ENCODE measurements at regions not wholly inside any gene's neighbourhood (a gene's known extent, or its start where the extent isn't known, plus 50 kb on each side); places are given as distances from the start of the nearest gene placed in this dataset.

DNA sequence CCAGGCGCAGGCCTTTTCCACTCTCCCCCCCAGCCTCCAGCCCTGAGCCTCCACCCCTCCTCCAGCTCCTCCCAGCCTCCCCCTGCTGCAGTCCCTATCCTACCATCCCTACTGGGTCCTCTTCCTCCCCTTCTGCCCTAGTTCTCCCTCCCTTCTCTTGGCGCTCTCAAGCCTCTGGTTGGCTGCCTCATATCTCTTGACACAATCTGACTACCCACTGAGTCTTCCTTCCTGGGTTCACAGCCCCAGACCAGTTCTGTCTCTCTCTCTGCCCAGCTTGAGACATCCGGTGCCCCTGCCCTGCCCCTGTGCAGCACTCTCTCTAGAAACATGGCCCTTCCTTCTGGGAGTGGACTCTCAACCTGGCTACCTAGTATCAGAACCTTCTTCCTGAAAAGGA, 76.2 kb downstream of the TSPAN17 start:
- Mint-ChIP-seq H3K36me3 (ENCODE audit: insufficient read depth, unreplicated experiment) (no peaks in the 10 kb centered on the region), H3K4me1 (ENCODE audit: insufficient read depth, unreplicated experiment) (no peaks in the 10 kb centered on the region), H3K27me3 (ENCODE audit: insufficient read depth, unreplicated experiment) (peaks cover 82% of the 10 kb centered on the region), H3K27ac (ENCODE audit: low read depth, unreplicated experiment) (no peak overlapping the region), H3K9me3 (ENCODE audit: unreplicated experiment) (no peaks in the 10 kb centered on the region), H3K4me3 (ENCODE audit: unreplicated experiment) (no peak overlapping the region)
- no TSS peak for BruUV-seq (replicated peaks)
- no peak for TF ChIP-seq CTCF (IDR thresholded peaks at IDR 0.05; ENCODE audit: unreplicated experiment)
- no peak for DNase-seq (ENCODE audit: unreplicated experiment)
- ChIA-PET POLR2A (no interaction called here), CTCF (interaction anchor here (0.5 to 1.2 kb wide), 2 partner anchors 62 to 443 kb away, joined by 3 read pairs; no protein-coding TSS in a partner anchor)
- intact Hi-C loops (cut with micrococcal nuclease) = no loop called here

- no peaks in the 10 kb centered on the region for H3K36me3 Mint-ChIP-seq (ENCODE audit: insufficient read depth, unreplicated experiment)
- H3K27me3 Mint-ChIP-seq (ENCODE audit: insufficient read depth, unreplicated experiment) = peaks cover 82% of the 10 kb centered on the region
- DNase-seq (ENCODE audit: unreplicated experiment) = no peak
- no peak overlapping the region for H3K27ac Mint-ChIP-seq (ENCODE audit: low read depth, unreplicated experiment)
- intact Hi-C loops (cut with micrococcal nuclease) = no loop called here
- no TSS peak for BruUV-seq (replicated peaks)
- CTCF ChIA-PET = interaction anchor here (0.5 to 1.2 kb wide), 4 partner anchors 13 to 271 kb away, joined by 3 to 5 read pairs (median 3); no protein-coding TSS in a partner anchor
- POLR2A ChIA-PET = no interaction called here
- H3K9me3 Mint-ChIP-seq (ENCODE audit: unreplicated experiment) = no peaks in the 10 kb centered on the region
- no peaks in the 10 kb centered on the region for H3K4me1 Mint-ChIP-seq (ENCODE audit: insufficient read depth, unreplicated experiment)
- no peak for TF ChIP-seq CTCF (IDR thresholded peaks at IDR 0.05; ENCODE audit: unreplicated experiment)
- no peak overlapping the region for H3K4me3 Mint-ChIP-seq (ENCODE audit: unreplicated experiment)
These were observed 77.2 kb downstream of the TSPAN17 start for GRCh38 chr5:176724472-176724871.

- Mint-ChIP-seq H3K4me3 (ENCODE audit: unreplicated experiment) (no peak overlapping the region), H3K4me1 (ENCODE audit: insufficient read depth, unreplicated experiment) (no peaks in the 10 kb centered on the region), H3K36me3 (ENCODE audit: insufficient read depth, unreplicated experiment) (no peaks in the 10 kb centered on the region), H3K27ac (ENCODE audit: low read depth, unreplicated experiment) (no peak overlapping the region), H3K27me3 (ENCODE audit: insufficient read depth, unreplicated experiment) (peaks cover 92% of the 10 kb centered on the region), H3K9me3 (ENCODE audit: unreplicated experiment) (no peaks in the 10 kb centered on the region)
- POLR2A ChIA-PET = no interaction called here
- intact Hi-C loops (cut with micrococcal nuclease) = no loop called here
- no TSS peak for BruUV-seq (replicated peaks)
- CTCF ChIA-PET = interaction anchor here (0.6 to 1.2 kb wide), 3 partner anchors 12 to 65 kb away, joined by 3 to 5 read pairs (median 3); no protein-coding TSS in a partner anchor
- no peak for TF ChIP-seq CTCF (IDR thresholded peaks at IDR 0.05; ENCODE audit: unreplicated experiment)
- no peak for DNase-seq (ENCODE audit: unreplicated experiment)
These were observed 78.4 kb downstream of the TSPAN17 start for GRCh38 chr5:176725521-176726280.

- H3K36me3 Mint-ChIP-seq (ENCODE audit: insufficient read depth, unreplicated experiment) = no peaks in the 10 kb centered on the region
- no peak overlapping the region for H3K27ac Mint-ChIP-seq (ENCODE audit: low read depth, unreplicated experiment)
- DNase-seq (ENCODE audit: unreplicated experiment) = no peak
- intact Hi-C loops (cut with micrococcal nuclease) = no loop called here
- no peaks in the 10 kb centered on the region for H3K4me1 Mint-ChIP-seq (ENCODE audit: insufficient read depth, unreplicated experiment)
- TF ChIP-seq CTCF (IDR thresholded peaks at IDR 0.05; ENCODE audit: unreplicated experiment) = no peak
- CTCF ChIA-PET = no interaction called here
- BruUV-seq (replicated peaks) = no TSS peak
- no peak overlapping the region for H3K4me3 Mint-ChIP-seq (ENCODE audit: unreplicated experiment)
- POLR2A ChIA-PET = no interaction called here
- H3K9me3 Mint-ChIP-seq (ENCODE audit: unreplicated experiment) = no peaks in the 10 kb centered on the region
- H3K27me3 Mint-ChIP-seq (ENCODE audit: insufficient read depth, unreplicated experiment) = peaks cover 97% of the 10 kb centered on the region
These were observed 79.7 kb downstream of the TSPAN17 start for GRCh38 chr5:176726746-176727527.
